ENCODE measurements at regions not wholly inside any gene's neighbourhood (a gene's known extent, or its start where the extent isn't known, plus 50 kb on each side); places are given as distances from the start of the nearest gene placed in this dataset.
"Not testable (repeated sequence)": the region's sequence is repeated elsewhere in the genome, so short reads cannot be mapped to it uniquely, and the experiment has no call there.

DNA sequence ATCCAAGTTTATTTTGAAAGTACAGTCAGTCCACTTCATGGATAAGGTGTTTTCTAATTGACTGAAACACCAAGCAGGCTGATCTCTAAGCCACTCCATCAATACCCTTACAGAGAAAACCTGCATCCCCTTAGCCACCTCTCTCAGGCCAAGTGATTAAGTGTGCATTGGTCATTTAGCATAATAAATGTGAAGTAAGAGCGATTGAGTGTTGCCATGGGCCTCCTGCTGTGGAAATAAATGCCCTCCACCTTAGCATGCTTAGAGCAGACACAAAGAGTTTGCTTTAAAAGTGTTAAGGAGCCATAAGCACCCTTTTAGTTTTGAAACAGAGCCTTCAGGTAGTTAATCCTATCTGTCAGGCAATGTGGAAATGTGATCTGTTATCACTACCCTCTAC lies 386.5 kb downstream of the GPAT3 start:
- DNase-seq (ENCODE audit: low read depth), result no peak

DNA sequence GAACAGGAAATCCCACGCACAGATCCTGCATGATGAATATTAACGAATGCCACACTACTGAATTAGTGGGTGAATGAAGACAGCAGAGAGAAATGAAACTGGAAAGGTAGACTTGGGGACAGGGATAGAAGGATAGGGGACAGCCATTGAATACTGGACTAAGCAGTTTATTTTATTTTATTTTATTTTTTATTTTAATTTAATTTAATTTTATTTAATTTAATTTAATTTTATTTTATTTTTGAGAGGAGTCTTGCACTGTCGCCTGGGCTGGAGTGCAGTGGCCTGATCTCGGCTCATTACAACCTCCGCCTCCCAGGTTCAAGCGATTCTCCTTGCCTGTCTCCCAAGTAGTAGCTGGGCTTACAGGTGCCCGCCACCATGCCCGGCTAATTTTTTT lies 385.2 kb downstream of the GPAT3 start:
- no peak for DNase-seq (ENCODE audit: low read depth)

- DNase-seq (ENCODE audit: low read depth), result no peak
These were observed 384.5 kb downstream of the GPAT3 start for GRCh38 chr4:83920375-83920774.

DNA sequence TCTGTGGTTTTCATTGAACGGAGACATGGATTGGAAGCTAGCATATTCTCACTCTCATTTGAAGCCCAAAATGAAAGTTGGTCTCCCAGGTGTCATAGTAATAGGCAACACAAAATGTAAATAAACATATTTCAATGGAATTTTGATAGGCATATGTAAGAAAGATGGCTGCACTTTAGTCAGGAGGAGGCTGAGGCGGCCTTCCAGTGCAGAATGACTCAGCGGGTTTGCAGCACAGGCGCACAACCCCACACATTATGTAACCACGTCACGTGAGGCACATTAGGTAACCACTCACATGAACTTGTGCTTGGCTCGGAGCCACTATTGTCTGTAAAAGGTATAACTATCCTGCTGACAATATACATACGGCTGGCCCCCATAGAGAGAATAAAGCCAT lies 381.7 kb downstream of the GPAT3 start:
- peak; percentile 19 for DNase-seq (ENCODE audit: low read depth)

DNA sequence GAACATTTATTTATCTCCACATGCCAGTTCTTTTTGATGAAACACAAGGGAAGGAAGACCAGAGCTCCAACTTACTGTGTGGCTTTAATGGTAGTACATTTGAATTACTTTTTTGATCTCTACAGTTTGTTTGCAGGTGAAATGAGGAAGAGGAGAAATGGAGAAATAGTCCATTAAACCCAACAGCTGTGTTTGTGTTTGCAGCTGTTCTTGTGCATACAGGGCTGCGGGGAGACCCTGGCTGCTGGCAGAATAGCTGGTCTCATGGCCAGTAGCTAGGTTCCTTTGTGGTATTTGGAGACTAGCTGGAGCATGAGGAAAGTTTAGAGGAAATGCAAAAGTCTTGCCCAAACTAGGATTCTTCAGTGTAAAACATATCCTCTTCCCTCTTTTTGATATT lies 374.8 kb downstream of the GPAT3 start:
- no peak for DNase-seq (ENCODE audit: low read depth)

GRCh38 chr4:83906561-83906960 lies 370.7 kb downstream of the GPAT3 start:
- DNase-seq (ENCODE audit: low read depth), result no peak

DNA sequence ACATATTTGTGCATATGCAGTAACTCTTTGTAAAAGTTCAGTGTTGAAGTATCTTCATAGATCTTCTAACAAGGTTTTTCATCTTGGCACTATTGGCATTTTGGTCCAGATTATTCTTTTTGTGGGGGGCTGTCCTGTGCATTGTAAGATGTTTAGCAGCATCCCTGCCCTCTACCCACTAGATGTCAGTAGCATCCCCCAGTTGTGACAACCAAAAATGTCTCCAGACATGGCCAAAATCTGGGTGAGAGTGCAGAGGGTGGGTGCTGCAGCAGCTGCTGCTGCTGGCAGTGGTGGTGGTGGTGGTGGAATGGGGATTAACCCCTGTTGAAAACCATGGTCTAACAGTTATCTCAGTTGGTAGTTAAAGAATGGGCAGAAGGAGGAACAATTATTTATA lies 370.0 kb downstream of the GPAT3 start:
- DNase-seq (ENCODE audit: low read depth), result no peak

DNA sequence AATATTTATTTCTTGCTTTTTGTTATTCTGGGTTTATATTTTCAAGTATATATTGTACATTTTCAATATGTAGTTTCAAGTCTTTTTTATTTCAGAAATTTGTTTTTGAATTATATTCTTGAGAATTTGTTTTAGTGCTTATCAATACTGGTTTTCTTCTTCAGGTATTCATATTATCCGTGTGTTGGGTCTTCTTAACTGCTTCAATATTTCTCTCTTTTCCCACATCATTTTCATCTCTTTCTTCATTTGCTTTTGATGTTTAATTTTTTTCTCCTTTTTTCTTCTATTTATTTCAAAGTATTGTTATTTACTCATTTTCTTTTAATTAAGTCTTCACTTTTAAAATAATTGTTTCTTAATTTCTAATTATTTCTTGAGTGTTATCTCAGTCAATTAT lies 367.8 kb downstream of the GPAT3 start:
- not testable (repeated sequence) for DNase-seq (ENCODE audit: low read depth)

DNA sequence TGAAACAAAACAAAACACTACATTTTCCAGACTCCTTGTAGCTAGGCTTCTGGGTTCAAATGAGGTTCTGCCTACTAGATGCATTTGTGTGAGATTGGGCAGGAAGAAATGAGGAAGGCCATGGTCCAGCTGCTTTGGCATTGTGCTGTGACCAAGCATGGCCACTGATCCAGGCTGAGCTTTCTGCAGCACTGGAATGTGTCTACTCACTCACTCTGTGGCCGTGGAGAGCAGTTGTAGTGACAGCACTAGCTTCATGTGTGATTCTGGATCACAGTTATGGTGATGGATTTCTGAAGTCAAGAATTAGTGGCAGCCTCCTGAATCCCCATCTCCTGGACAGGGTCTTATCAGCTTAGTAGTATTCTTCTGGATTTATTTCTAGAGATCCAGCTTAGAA lies 358.9 kb downstream of the GPAT3 start:
- no peak for DNase-seq (ENCODE audit: low read depth)

DNA sequence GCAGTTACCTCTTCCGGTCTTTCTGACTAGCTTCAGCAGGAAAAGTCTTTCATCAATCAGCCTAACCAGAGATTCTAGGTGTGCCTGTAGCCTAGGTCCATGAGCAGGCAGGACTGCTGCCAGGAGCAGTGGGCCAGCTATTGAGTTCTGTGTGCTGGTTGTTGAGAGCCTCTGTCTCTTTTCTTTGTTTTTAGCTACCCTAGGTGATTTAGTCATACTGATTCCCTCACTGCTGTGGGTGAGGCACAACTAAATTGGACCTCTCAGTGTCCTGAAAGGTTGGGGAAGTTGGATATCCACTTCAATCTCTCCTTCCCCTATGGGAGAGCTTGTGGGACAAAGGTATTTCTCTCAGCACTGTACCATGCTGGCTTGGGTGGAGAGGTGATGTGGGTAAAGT lies 354.9 kb downstream of the GPAT3 start:
- DNase-seq (ENCODE audit: low read depth), result no peak

DNA sequence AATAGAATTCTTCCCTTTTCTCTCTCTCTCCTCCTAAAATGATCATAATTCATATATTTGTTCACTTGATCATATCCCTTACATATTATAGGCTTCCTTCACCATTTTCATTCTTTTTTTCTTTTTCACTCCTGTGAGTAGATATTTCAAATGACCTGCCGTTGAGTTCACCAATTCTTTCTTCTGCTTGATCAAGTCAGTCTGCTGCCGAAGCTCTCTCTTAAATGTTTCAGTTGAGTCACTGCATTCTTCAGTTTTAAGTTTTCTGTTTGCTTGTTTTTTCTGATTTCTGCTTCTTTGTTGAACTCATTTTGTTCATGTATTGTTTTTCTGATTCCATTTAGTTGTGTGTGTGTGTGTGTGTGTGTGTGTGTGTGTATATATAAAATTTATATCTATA lies 354.3 kb downstream of the GPAT3 start:
- DNase-seq (ENCODE audit: low read depth), result peak; percentile 2

- DNase-seq (ENCODE audit: low read depth), result peak; percentile 29
These were observed 353.9 kb downstream of the GPAT3 start for GRCh38 chr4:83889802-83890201.

- DNase-seq (ENCODE audit: low read depth), result no peak
These were observed 349.6 kb downstream of the GPAT3 start for GRCh38 chr4:83885256-83886182.

DNA sequence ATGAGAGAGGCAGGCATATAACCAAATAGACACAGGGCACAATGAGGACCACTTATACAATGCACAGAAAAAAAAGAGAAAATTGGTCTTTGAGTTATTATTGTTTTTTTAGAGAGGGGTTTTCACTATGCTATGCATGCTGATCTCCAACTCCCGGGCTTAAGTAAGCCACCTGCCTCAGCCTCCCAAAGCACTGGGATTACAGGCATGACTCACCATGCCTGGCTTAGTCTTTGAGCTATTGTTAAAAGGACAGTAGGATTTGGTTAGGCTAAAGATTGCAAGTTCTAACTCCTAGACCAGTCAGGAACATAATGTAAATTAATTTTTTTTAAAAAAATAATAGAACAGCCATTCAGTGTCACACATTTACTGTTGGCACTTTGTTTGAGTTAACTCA lies 340.1 kb downstream of the GPAT3 start:
- DNase-seq (ENCODE audit: low read depth), result no peak

GRCh38 chr4:83875437-83875836 lies 339.5 kb downstream of the GPAT3 start:
- DNase-seq (ENCODE audit: low read depth), result no peak

DNA sequence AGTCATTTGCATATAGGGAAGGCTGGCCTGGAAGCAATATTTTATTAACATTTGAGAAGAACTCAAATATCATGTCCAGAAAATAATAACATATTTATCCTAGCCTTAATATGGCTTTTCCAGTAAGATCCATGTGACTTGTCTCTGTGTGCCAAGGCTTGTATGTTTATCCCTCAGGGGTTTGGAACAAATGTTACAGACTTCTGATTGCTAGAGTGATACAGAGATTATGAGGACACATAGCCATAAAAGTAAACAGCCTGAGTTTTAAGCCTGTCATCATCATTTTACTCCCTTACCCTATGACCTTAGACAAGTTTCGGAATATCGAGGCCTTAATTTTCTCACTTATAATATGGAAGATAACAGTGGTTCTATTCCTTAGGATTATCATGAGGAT lies 338.1 kb downstream of the GPAT3 start:
- no peak for DNase-seq (ENCODE audit: low read depth)

GRCh38 chr4:83870328-83870950 lies 334.5 kb downstream of the GPAT3 start:
- no peak for DNase-seq (ENCODE audit: low read depth)

- DNase-seq (ENCODE audit: low read depth), result no peak
These were observed 331.1 kb downstream of the GPAT3 start for GRCh38 chr4:83866834-83867621.

- DNase-seq (ENCODE audit: low read depth), result no peak
These were observed 329.7 kb downstream of the GPAT3 start for GRCh38 chr4:83865417-83866150.

DNA sequence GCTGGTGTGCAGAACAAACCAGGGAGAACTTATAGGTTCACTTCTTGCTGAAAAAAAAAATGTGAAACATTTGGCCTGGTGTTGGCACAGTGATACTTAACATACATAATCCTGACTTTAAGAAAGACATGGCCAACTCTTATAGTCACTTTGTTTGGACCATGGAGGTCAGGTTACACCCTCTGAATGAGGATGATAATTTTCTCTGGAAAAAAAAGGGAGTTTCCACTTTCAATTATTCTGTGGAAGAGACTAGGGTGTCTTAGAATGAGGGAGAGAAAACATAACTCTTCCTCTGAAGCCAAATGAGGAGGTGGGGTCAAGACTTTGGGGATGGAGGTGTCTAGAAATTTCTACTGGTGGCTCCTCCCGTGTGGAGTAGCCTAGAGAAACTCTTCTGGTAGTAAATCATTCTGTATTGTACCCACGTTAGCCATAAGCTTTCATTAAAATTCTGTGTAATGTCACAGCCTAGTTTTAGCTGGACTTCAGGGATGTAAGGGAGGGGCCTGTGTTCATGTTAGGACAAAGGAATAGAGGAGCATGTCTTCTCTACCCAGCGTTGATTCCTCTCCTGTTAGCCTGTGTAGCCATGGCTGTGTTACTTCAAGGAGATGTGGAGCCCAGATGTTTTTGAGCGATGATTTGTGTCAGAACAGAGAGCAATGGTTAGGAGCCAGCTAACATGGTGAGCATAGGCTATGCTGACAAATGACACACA lies 328.3 kb downstream of the GPAT3 start:
- DNase-seq (ENCODE audit: low read depth), result no peak

GRCh38 chr4:83862471-83862870 lies 326.6 kb downstream of the GPAT3 start:
- DNase-seq (ENCODE audit: low read depth), result no peak

All from RPMI7951 (cell line).